Keratinocyte (primary cell): ENCODE measurements at regions not wholly inside any gene's neighbourhood (a gene's known extent, or its start where the extent isn't known, plus 50 kb on each side); places are given as distances from the start of the nearest gene placed in this dataset.
A peak's percentile ranks its signal among the peaks of the same experiment; 100 is the strongest.

Experiments used
- DNase-seq: peaks from one replicate; pipeline ENCODE4 v3.0.0-alpha.2; 2011; ENCODE audit warnings: low read depth, missing footprints, low spot score
- FAIRE-seq: peaks from 2 replicates; lab custom pipeline; 2011; peaks lifted over from hg19 to GRCh38; lab: Jason Lieb, UNC
- H2AFZ ChIP-seq: 2 replicates; pipeline ENCODE4 v1.6.0; 2012; ENCODE audit warnings: low read length, control low read depth, inconsistent platforms; ENCODE audit not compliant: control insufficient read depth
- H3K27ac ChIP-seq: 2 replicates; pipeline ENCODE4 v1.5.1; 2011; ENCODE audit warnings: low read length; ENCODE audit not compliant: control insufficient read depth, insufficient read depth
- H3K27me3 ChIP-seq: 3 replicates; pipeline ENCODE4 v1.6.0; 2011; ENCODE audit warnings: low read length; ENCODE audit not compliant: control insufficient read depth, insufficient read depth; ENCODE audit errors: extremely low read depth
- H3K36me3 ChIP-seq, 2 experiments: 2 replicates in 1 of 2; 3 replicates in 1 of 2; pipeline ENCODE4 v1.5.1; 2011; ENCODE audit warnings: low read length in 2 of 2, mild to moderate bottlenecking in 1 of 2; ENCODE audit not compliant: control insufficient read depth in 2 of 2, insufficient read depth in 2 of 2; ENCODE audit errors: extremely low read depth in 1 of 2
- H3K4me1 ChIP-seq: 3 replicates; pipeline ENCODE4 v1.5.1; 2011; ENCODE audit warnings: low read length; ENCODE audit not compliant: control insufficient read depth, insufficient read depth; ENCODE audit errors: extremely low read depth
- H3K4me2 ChIP-seq: 3 replicates; pipeline ENCODE4 v1.6.0; 2011; ENCODE audit warnings: low read depth, low read length; ENCODE audit not compliant: control insufficient read depth, insufficient read depth; ENCODE audit errors: extremely low read depth
- H3K4me3 ChIP-seq, 3 experiments: fragments of 200-600 bp in 1 of 3; sonication (generic) in 1 of 3; 2 replicates in 2 of 3; 3 replicates in 1 of 3; pipeline ENCODE4 v1.5.1; 2011 to 2016; ENCODE audit warnings: low read length in 3 of 3, mild to moderate bottlenecking in 3 of 3, control low read depth in 2 of 3, inconsistent platforms in 1 of 3, low read depth in 1 of 3, mixed read lengths in 1 of 3, mixed run types in 1 of 3, moderate library complexity in 1 of 3; ENCODE audit not compliant: control insufficient read depth in 2 of 3, insufficient read depth in 2 of 3; ENCODE audit errors: extremely low read depth in 1 of 3
- H3K79me2 ChIP-seq: 2 replicates; pipeline ENCODE4 v1.6.0; 2012; ENCODE audit warnings: low read length; ENCODE audit not compliant: control insufficient read depth, insufficient read depth
- H3K9ac ChIP-seq: 3 replicates; pipeline ENCODE4 v1.6.0; 2011; ENCODE audit warnings: low read length; ENCODE audit not compliant: control insufficient read depth, insufficient read depth; ENCODE audit errors: extremely low read depth
- H3K9me1 ChIP-seq: 3 replicates; pipeline ENCODE4 v1.6.0; 2011; ENCODE audit warnings: low read length; ENCODE audit not compliant: control insufficient read depth, insufficient read depth; ENCODE audit errors: extremely low read depth
- H3K9me3 ChIP-seq: 2 replicates; pipeline ENCODE4 v1.5.1; 2012; ENCODE audit warnings: low read depth, low read length; ENCODE audit not compliant: control insufficient read depth
- H4K20me1 ChIP-seq: 3 replicates; pipeline ENCODE4 v1.6.0; 2011; ENCODE audit warnings: low read length; ENCODE audit not compliant: control insufficient read depth, insufficient read depth; ENCODE audit errors: extremely low read depth
- EZH2 ChIP-seq: IDR thresholded peaks from one replicate; pipeline ENCODE4 v1.6.1; 2012; ENCODE audit warnings: inconsistent platforms, mild to moderate bottlenecking, low read length, moderate library complexity
- dilution Hi-C: fragments of 300-500 bp; cut with MboI; formaldehyde crosslinking; loops from one replicate; pipeline ENCODE4 v1.7.0; 2020; ENCODE audit warnings: low sequenced_read_pairs; ENCODE audit not compliant: extremely low pct_ligation_motif_present
- TF ChIP-seq, protein P1 (sequence below), 3 experiments: IDR thresholded peaks in 1 of 3; conservative IDR thresholded peaks in 1 of 3; optimal IDR thresholded peaks in 1 of 3; 2 replicates in 2 of 3; 3 replicates in 1 of 3; pipeline versions ENCODE3 to v1.5.1; 2011; ENCODE audit warnings: low read length in 3 of 3, mild to moderate bottlenecking in 3 of 3, moderate library complexity in 2 of 3, control low read depth in 1 of 3, inconsistent platforms in 1 of 3; ENCODE audit not compliant: insufficient read depth in 2 of 3; ENCODE audit errors: extremely low read depth in 1 of 3

GRCh38 chr2:236851187-236851586, 234.5 kb upstream of the COPS8 start:
- Histone ChIP-seq H3K4me2 (no peak overlapping the region), H3K9me1 (no peaks in the 10 kb centered on the region), H3K9ac (no peak overlapping the region), H3K9me3 (no peaks in the 10 kb centered on the region), H3K27me3 (no peaks in the 10 kb centered on the region), H3K27ac (no peak overlapping the region), H3K79me2 (no peaks in the 10 kb centered on the region), H3K36me3 (no peaks in the 10 kb centered on the region), H3K4me3 (no peak overlapping the region), H3K4me1 (peaks cover 4% of the 10 kb centered on the region), H4K20me1 (no peaks in the 10 kb centered on the region), H2AFZ (no peak overlapping the region)
- dilution Hi-C loops, result no loop called here
- FAIRE-seq (no peak), DNase-seq (no peak)
- no peak for TF ChIP-seq EZH2
- TF ChIP-seq, protein P1, sequence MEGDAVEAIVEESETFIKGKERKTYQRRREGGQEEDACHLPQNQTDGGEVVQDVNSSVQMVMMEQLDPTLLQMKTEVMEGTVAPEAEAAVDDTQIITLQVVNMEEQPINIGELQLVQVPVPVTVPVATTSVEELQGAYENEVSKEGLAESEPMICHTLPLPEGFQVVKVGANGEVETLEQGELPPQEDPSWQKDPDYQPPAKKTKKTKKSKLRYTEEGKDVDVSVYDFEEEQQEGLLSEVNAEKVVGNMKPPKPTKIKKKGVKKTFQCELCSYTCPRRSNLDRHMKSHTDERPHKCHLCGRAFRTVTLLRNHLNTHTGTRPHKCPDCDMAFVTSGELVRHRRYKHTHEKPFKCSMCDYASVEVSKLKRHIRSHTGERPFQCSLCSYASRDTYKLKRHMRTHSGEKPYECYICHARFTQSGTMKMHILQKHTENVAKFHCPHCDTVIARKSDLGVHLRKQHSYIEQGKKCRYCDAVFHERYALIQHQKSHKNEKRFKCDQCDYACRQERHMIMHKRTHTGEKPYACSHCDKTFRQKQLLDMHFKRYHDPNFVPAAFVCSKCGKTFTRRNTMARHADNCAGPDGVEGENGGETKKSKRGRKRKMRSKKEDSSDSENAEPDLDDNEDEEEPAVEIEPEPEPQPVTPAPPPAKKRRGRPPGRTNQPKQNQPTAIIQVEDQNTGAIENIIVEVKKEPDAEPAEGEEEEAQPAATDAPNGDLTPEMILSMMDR (optimal IDR thresholded peaks at IDR 0.05 in 1 of 3, IDR thresholded peaks at IDR 0.05 in 1 of 3, conservative IDR thresholded peaks at IDR 0.05 in 1 of 3; ENCODE audit: extremely low read depth in 1 of 3, insufficient read depth in 2 of 3, low read length in 3 of 3), result no peak

DNA sequence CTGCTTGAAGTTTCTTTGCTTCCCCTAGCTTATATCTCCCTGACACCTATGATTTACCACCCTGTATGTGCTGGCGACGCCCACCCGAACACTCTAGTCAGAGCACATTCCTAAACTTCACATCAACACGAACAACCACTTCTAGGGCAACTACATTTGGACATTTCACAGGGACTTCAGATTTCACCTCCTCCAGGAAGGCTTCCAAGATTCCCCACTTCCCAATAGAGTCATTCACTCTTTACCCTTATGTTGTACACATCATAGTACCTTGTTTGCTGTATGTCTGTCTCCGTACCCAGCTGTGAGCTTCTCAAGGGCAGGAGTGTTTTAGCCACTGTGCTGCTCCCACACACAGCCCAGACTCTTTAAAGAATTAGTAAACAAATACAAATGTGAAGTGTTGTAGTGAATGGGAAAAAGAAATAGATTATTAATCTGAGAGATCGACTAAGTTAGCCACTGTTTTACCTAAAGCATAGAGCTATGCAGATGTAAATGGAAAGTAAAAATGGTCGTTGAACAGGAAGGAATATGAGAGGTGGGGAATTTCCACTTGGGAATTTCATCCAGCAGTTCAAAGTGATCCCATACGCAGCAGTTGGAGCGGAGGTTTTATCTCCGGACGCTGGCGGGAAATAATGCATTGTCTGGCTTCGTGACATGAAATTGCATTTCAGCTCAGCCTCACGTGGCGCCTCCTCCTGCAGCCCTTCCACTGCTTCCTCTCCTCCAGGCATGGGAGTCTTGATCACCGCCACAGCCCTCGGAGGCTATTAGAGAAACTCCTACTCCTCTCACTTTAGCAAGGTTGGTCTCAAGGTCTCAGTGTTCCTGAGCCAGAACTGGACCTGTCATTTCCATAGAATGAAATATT, 233.4 kb upstream of the COPS8 start:
- H3K9me3 ChIP-seq, result no peaks in the 10 kb centered on the region
- no peak overlapping the region for H3K9ac ChIP-seq
- no peaks in the 10 kb centered on the region for H4K20me1 ChIP-seq
- H3K9me1 ChIP-seq, result peaks cover under 1% of the 10 kb centered on the region
- peak overlapping the region; percentile 15 for H2AFZ ChIP-seq
- H3K4me1 ChIP-seq, result peaks cover 8% of the 10 kb centered on the region
- no peak overlapping the region for H3K4me3 ChIP-seq
- TF ChIP-seq, protein P1 (optimal IDR thresholded peaks at IDR 0.05 in 1 of 3, IDR thresholded peaks at IDR 0.05 in 1 of 3, conservative IDR thresholded peaks at IDR 0.05 in 1 of 3; ENCODE audit: extremely low read depth in 1 of 3, insufficient read depth in 2 of 3, low read length in 3 of 3), result no peak
- no peak for TF ChIP-seq EZH2
- no peaks in the 10 kb centered on the region for H3K36me3 ChIP-seq
- DNase-seq, result no peak
- H3K27ac ChIP-seq, result no peak overlapping the region
- dilution Hi-C loops, result no loop called here
- no peaks in the 10 kb centered on the region for H3K27me3 ChIP-seq
- no peaks in the 10 kb centered on the region for H3K79me2 ChIP-seq
- no peak overlapping the region for H3K4me2 ChIP-seq
- FAIRE-seq, result no peak
